GM20000 (cell line): ENCODE measurements at regions not wholly inside any gene's neighbourhood (a gene's known extent, or its start where the extent isn't known, plus 50 kb on each side); places are given as distances from the start of the nearest gene placed in this dataset.

Experiments used
- DNase-seq: peaks from one replicate; pipeline ENCODE4 v3.0.0; 2012; ENCODE audit warnings: low spot score
- CTCF ChIP-seq: IDR thresholded peaks from 2 replicates; pipeline ENCODE4 v1.5.1; 2012; ENCODE audit warnings: mild to moderate bottlenecking, control low read depth; ENCODE audit errors: extremely low read depth, missing control alignments

- no peak for TF ChIP-seq CTCF
Observed at GRCh38 chr15:25051399-25052154, 96.8 kb downstream of the SNRPN start.

GRCh38 chr15:25052191-25052999 is 97.6 kb downstream of the SNRPN start:
- no peak for TF ChIP-seq CTCF
- no peak for DNase-seq

More at GRCh38 chr15:25051399-25052154, 96.8 kb downstream of the SNRPN start:
- DNase-seq: no peak

- TF ChIP-seq CTCF: no peak
- DNase-seq: peak; percentile 0
Observed at GRCh38 chr15:25053000-25053815, 98.4 kb downstream of the SNRPN start.

GRCh38 chr15:25054329-25054728 is 99.5 kb downstream of the SNRPN start:
- DNase-seq: no peak
- no peak for TF ChIP-seq CTCF

GRCh38 chr15:25054943-25055342 is 100.2 kb downstream of the SNRPN start:
- DNase-seq: no peak
- TF ChIP-seq CTCF: no peak

- no peak for DNase-seq
- no peak for TF ChIP-seq CTCF
Observed at GRCh38 chr15:25055356-25056068, 100.7 kb downstream of the SNRPN start.
